ENCODE measurements at regions not wholly inside any gene's neighbourhood (a gene's known extent, or its start where the extent isn't known, plus 50 kb on each side); places are given as distances from the start of the nearest gene placed in this dataset.

- H3K27ac ChIP-seq = no peak overlapping the region
- no peaks in the 10 kb centered on the region for H3K36me3 ChIP-seq
- H3K27me3 ChIP-seq = no peaks in the 10 kb centered on the region
- no peaks in the 10 kb centered on the region for H3K9me3 ChIP-seq (ENCODE audit: low read depth)
- H3K4me1 ChIP-seq (ENCODE audit: low read depth) = peaks cover 3% of the 10 kb centered on the region
- no peak overlapping the region for H3K4me3 ChIP-seq
- DNase-seq (ENCODE audit: low read depth in 1 of 2, low spot score in 1 of 2) = no peak
- no peak for TF ChIP-seq CTCF (IDR thresholded peaks at IDR 0.05; ENCODE audit: low read depth, low read length)
Observed at GRCh38 chr9:107404736-107405135, 84.8 kb downstream of the KLF4 start.

- DNase-seq (ENCODE audit: low read depth in 1 of 2, low spot score in 1 of 2) = peak in 1 of 2 donors; percentile 20
- TF ChIP-seq CTCF (IDR thresholded peaks at IDR 0.05; ENCODE audit: low read depth, low read length) = no peak
- no peaks in the 10 kb centered on the region for H3K27me3 ChIP-seq
- H3K36me3 ChIP-seq = no peaks in the 10 kb centered on the region
- no peak overlapping the region for H3K4me3 ChIP-seq
- H3K27ac ChIP-seq = no peak overlapping the region
- H3K9me3 ChIP-seq (ENCODE audit: low read depth) = no peaks in the 10 kb centered on the region
- H3K4me1 ChIP-seq (ENCODE audit: low read depth) = peaks cover 3% of the 10 kb centered on the region
Observed at GRCh38 chr9:107404161-107404560, 85.4 kb downstream of the KLF4 start.

- Histone ChIP-seq H3K27me3 (no peaks in the 10 kb centered on the region), H3K4me3 (no peak overlapping the region), H3K27ac (no peak overlapping the region), H3K4me1 (ENCODE audit: low read depth) (no peaks in the 10 kb centered on the region), H3K9me3 (ENCODE audit: low read depth) (no peaks in the 10 kb centered on the region), H3K36me3 (no peaks in the 10 kb centered on the region)
- peak in 1 of 2 donors; percentile 66 for DNase-seq (ENCODE audit: low read depth in 1 of 2, low spot score in 1 of 2)
- no peak for TF ChIP-seq CTCF (IDR thresholded peaks at IDR 0.05; ENCODE audit: low read depth, low read length)
Observed at GRCh38 chr9:107397076-107398044, 92.2 kb downstream of the KLF4 start.

GRCh38 chr9:107394264-107394663, 95.3 kb downstream of the KLF4 start:
- no peak overlapping the region for H3K27ac ChIP-seq
- TF ChIP-seq CTCF (IDR thresholded peaks at IDR 0.05; ENCODE audit: low read depth, low read length) = no peak
- H3K36me3 ChIP-seq = no peaks in the 10 kb centered on the region
- H3K4me3 ChIP-seq = no peak overlapping the region
- peak in 1 of 2 donors; percentile 42 for DNase-seq (ENCODE audit: low read depth in 1 of 2, low spot score in 1 of 2)
- no peaks in the 10 kb centered on the region for H3K9me3 ChIP-seq (ENCODE audit: low read depth)
- no peaks in the 10 kb centered on the region for H3K27me3 ChIP-seq
- H3K4me1 ChIP-seq (ENCODE audit: low read depth) = no peaks in the 10 kb centered on the region

- no peaks in the 10 kb centered on the region for H3K27me3 ChIP-seq
- TF ChIP-seq CTCF (IDR thresholded peaks at IDR 0.05; ENCODE audit: low read depth, low read length) = no peak
- H3K4me1 ChIP-seq (ENCODE audit: low read depth) = no peaks in the 10 kb centered on the region
- no peak for DNase-seq (ENCODE audit: low read depth in 1 of 2, low spot score in 1 of 2)
- H3K9me3 ChIP-seq (ENCODE audit: low read depth) = no peaks in the 10 kb centered on the region
- H3K27ac ChIP-seq = no peak overlapping the region
- H3K4me3 ChIP-seq = no peak overlapping the region
- no peaks in the 10 kb centered on the region for H3K36me3 ChIP-seq
Observed at GRCh38 chr9:107390778-107391177, 98.8 kb downstream of the KLF4 start.
